Gastrocnemius medialis (tissue), 4 donors: ENCODE measurements at regions not wholly inside any gene's neighbourhood (a gene's known extent, or its start where the extent isn't known, plus 50 kb on each side); places are given as distances from the start of the nearest gene placed in this dataset.

ENCODE experiments used
- ATAC-seq, 2 donors: fragments of 150-250 bp; one replicate each; pipeline ENCODE4 v1.9.1; 2016
- DNase-seq, 2 donors: peaks; one replicate each; pipeline ENCODE4 v3.0.0-alpha.2; 2019
- H3K27ac ChIP-seq, 4 donors: fragments of 200-600 bp; sonication (generic); 1 replicate in 1 of 4; 2 replicates in 3 of 4; pipeline ENCODE4 v1.5.1; 2016 to 2018; ENCODE audit warnings: mild to moderate bottlenecking in 2 of 4, moderate library complexity in 1 of 4
- H3K27me3 ChIP-seq, 3 donors: fragments of 200-600 bp; sonication (generic) in 2 of 3; 1 replicate in 1 of 3; 2 replicates in 2 of 3; pipeline versions ENCODE4 v1.5.1 to v1.6.0; 2016 to 2019; ENCODE audit warnings: mild to moderate bottlenecking in 1 of 3, moderate library complexity in 1 of 3
- H3K36me3 ChIP-seq, 2 donors: fragments of 200-600 bp; sonication (generic) in 1 of 2; one replicate each; pipeline ENCODE4 v1.5.1; 2017 to 2018
- H3K4me1 ChIP-seq, 2 donors: fragments of 200-600 bp; sonication (generic) in 1 of 2; one replicate each; pipeline ENCODE4 v1.5.1; 2016 to 2017; ENCODE audit warnings: mild to moderate bottlenecking in 2 of 2
- H3K4me3 ChIP-seq, 4 donors: fragments of 200-600 bp; sonication (generic) in 3 of 4; 1 replicate in 1 of 4; 2 replicates in 3 of 4; pipeline ENCODE4 v1.5.1; 2016 to 2019; ENCODE audit warnings: mild to moderate bottlenecking in 2 of 4
- H3K9me3 ChIP-seq, 3 donors: fragments of 200-600 bp; sonication (generic) in 2 of 3; 1 replicate in 1 of 3; 2 replicates in 2 of 3; pipeline ENCODE4 v1.5.1; 2016 to 2019
- CTCF ChIP-seq, 5 experiments: fragments of 450-650 bp in 3 of 5; fragments of 200-600 bp in 2 of 5; sonication (generic) in 2 of 5; IDR thresholded peaks in 4 of 5; conservative IDR thresholded peaks in 1 of 5; 1 replicate in 4 of 5; 2 replicates in 1 of 5; pipeline ENCODE4 v1.5.1; 2016 to 2019; ENCODE audit warnings: antibody characterized with exemption in 5 of 5, mild to moderate bottlenecking in 3 of 5, moderate library complexity in 3 of 5
- POLR2A ChIP-seq, 2 donors: fragments of 450-650 bp; IDR thresholded peaks; one replicate each; pipeline ENCODE4 v1.6.1; 2017; ENCODE audit warnings: antibody characterized with exemption in 2 of 2, mild to moderate bottlenecking in 2 of 2, moderate library complexity in 2 of 2
- in situ Hi-C, 4 donors: fragments of 200-750 bp; cut with MboI; loops; one replicate each; pipeline versions ENCODE4 v1.15.0 to v1.8.0; 2017; ENCODE audit warnings: low sequenced_read_pairs in 4 of 4
- intact Hi-C: fragments of 100-400 bp; cut with DNase I; formaldehyde crosslinking; loops from one replicate; pipeline ENCODE4 v1.15.1; 2023; ENCODE audit warnings: low total_unique reads

- no peak overlapping the region for H3K27ac ChIP-seq
Measured at GRCh38 chr9:92196400-92196799, 81.2 kb upstream of the SPTLC1 start.

GRCh38 chr9:92191801-92192200 lies 76.6 kb upstream of the SPTLC1 start:
- no peak for ATAC-seq
- Histone ChIP-seq H3K27ac (no peak overlapping the region), H3K4me1 (no peaks in the 10 kb centered on the region), H3K36me3 (no peaks in the 10 kb centered on the region), H3K9me3 (no peaks in the 10 kb centered on the region), H3K4me3 (no peak overlapping the region), H3K27me3 (no peaks in the 10 kb centered on the region)
- DNase-seq, result no peak
- intact Hi-C loops (no loop called here), in situ Hi-C loops (no loop called here)
- TF ChIP-seq POLR2A (IDR thresholded peaks at IDR 0.05) (no peak), CTCF (IDR thresholded peaks at IDR 0.05 in 4 of 5, conservative IDR thresholded peaks at IDR 0.05 in 1 of 5) (no peak)

More at GRCh38 chr9:92196400-92196799, 81.2 kb upstream of the SPTLC1 start:
- no peak for DNase-seq
- in situ Hi-C loops, result no loop called here
- no peaks in the 10 kb centered on the region for H3K9me3 ChIP-seq
- no peak for ATAC-seq
- H3K4me3 ChIP-seq, result no peak overlapping the region
- H3K4me1 ChIP-seq, result no peaks in the 10 kb centered on the region
- H3K27me3 ChIP-seq, result no peaks in the 10 kb centered on the region
- TF ChIP-seq CTCF (IDR thresholded peaks at IDR 0.05 in 4 of 5, conservative IDR thresholded peaks at IDR 0.05 in 1 of 5), result no peak
- TF ChIP-seq POLR2A (IDR thresholded peaks at IDR 0.05), result no peak
- H3K36me3 ChIP-seq, result no peaks in the 10 kb centered on the region
- intact Hi-C loops, result no loop called here

- Histone ChIP-seq H3K27ac (no peak overlapping the region), H3K4me3 (no peak overlapping the region), H3K36me3 (no peaks in the 10 kb centered on the region), H3K27me3 (no peaks in the 10 kb centered on the region), H3K9me3 (no peaks in the 10 kb centered on the region), H3K4me1 (no peaks in the 10 kb centered on the region)
- intact Hi-C loops, result no loop called here
- in situ Hi-C loops, result no loop called here
- ATAC-seq, result no peak
- no peak for TF ChIP-seq POLR2A (IDR thresholded peaks at IDR 0.05)
- TF ChIP-seq CTCF (IDR thresholded peaks at IDR 0.05 in 4 of 5, conservative IDR thresholded peaks at IDR 0.05 in 1 of 5), result no peak
- no peak for DNase-seq
Measured at GRCh38 chr9:92190536-92190790, 75.2 kb upstream of the SPTLC1 start.

GRCh38 chr9:92189782-92190535 lies 74.7 kb upstream of the SPTLC1 start:
- no peaks in the 10 kb centered on the region for H3K9me3 ChIP-seq
- intact Hi-C loops, result no loop called here

More at GRCh38 chr9:92189782-92190535, 74.7 kb upstream of the SPTLC1 start:
- Histone ChIP-seq H3K4me1 (no peaks in the 10 kb centered on the region), H3K27ac (no peak overlapping the region), H3K4me3 (no peak overlapping the region), H3K36me3 (no peaks in the 10 kb centered on the region), H3K27me3 (no peaks in the 10 kb centered on the region)
- in situ Hi-C loops, result no loop called here
- TF ChIP-seq CTCF (IDR thresholded peaks at IDR 0.05 in 4 of 5, conservative IDR thresholded peaks at IDR 0.05 in 1 of 5) (no peak), POLR2A (IDR thresholded peaks at IDR 0.05) (no peak)
- ATAC-seq (no peak), DNase-seq (no peak)
